ENCODE measurements at regions not wholly inside any gene's neighbourhood (a gene's known extent, or its start where the extent isn't known, plus 50 kb on each side); places are given as distances from the start of the nearest gene placed in this dataset.

DNA sequence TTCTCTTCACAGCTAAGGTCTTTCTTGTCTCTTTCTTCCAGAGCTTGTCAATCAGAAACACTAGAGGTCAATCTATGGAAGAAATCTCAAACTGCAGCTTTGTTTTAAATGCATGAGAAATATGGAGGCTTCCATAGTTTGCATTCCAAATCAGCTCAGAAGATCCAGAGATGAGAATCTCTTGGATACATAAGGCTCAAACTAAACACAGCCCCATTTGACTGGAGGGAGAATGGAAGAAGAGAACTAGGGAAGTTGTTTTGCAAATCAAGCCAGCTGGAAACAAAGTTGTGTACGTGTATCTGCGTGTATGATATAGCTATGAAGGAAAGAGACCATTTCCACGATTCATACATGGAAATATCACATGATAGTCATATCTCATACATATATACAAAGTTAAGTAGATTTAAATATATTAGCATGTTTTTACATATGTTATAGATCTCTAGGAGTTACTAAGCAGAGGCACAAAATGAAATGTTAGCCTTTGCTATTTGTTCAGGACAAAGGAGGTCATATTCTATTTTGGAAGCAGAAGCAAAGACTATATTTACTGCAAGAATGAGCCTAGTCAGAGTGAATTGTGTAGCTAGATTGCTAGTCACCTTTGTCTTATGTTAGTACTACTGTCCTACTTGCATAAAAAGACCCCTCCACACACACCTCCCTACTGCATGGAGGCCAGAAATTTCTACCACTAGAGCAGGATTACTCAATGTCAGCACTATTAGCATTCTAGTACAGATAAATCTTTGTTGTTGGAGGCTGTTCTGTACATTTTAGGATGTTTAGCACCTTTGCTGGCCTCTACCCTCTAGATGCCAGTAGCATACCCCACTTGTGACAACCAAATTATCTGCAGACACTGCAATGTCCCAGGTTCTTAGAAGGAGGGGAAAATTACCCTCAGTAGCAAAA lies 303.5 kb upstream of the CHAC2 start:
- in situ Hi-C loops (cut with HindIII; ENCODE audit: low pct_ligation_motif_present, low pct_unique_long_range_greater_than_20kb, low sequenced_read_pairs) = no loop called here
- no peak for DNase-seq

DNA sequence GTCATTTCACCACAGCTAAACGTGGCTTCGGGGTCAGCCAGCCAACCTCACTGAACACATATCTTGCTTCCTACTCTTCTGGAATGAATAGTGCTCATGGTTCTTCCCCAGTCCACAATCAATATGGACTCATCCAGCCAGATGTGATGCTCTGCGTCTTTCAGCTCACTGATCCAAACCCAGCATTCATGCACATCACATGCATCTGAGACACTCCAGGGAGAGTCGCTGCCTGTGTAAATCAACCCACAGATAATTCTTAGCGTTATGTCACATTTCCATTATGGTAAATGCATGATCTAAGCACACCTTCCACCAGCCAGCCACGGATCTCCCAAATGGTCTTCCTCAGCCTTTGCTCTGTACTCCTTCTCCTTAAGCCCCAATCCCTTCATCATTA lies 306.7 kb upstream of the CHAC2 start:
- no peak for DNase-seq
- in situ Hi-C loops (cut with HindIII; ENCODE audit: low pct_ligation_motif_present, low pct_unique_long_range_greater_than_20kb, low sequenced_read_pairs) = no loop called here

DNA sequence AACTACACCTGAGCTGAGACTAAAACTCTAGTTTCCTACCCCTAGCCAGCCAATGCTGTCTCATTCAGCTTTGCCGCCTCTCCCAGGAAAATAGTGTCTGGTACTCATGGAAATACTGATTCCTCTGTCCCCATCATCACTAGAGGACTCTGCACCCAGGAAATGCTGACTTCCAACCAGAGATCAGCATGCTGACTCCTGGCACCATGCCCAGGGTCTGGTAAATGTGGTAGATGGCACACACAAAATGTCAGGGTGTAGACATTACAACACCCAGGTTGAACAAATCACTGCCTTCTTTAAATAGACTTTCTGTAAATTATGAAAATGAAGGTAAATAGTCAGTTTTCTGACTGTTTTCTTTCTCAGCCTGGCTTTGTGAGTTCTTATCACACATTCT lies 307.3 kb upstream of the CHAC2 start:
- in situ Hi-C loops (cut with HindIII; ENCODE audit: low pct_ligation_motif_present, low pct_unique_long_range_greater_than_20kb, low sequenced_read_pairs) = no loop called here
- peak; percentile 56 for DNase-seq

DNA sequence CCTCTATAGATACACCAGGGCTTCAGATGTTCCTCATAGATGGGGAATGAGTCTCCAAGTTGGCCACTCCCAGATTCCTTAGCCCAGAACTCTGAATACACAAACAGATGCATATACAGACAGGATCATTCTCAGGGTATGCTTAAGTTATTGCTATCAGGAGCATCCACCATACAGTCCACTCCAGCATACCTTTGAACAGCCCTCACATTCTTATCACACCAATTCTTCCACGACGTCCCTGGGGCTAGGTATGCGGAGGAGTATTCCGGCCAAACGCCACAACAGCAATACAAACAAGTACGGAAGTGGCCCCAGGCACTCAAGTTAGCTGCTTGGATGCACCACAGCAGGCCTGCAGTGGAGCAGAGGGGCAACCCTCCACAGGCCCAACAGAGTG lies 312.5 kb upstream of the CHAC2 start:
- DNase-seq = no peak
- in situ Hi-C loops (cut with HindIII; ENCODE audit: low pct_ligation_motif_present, low pct_unique_long_range_greater_than_20kb, low sequenced_read_pairs) = no loop called here

DNA sequence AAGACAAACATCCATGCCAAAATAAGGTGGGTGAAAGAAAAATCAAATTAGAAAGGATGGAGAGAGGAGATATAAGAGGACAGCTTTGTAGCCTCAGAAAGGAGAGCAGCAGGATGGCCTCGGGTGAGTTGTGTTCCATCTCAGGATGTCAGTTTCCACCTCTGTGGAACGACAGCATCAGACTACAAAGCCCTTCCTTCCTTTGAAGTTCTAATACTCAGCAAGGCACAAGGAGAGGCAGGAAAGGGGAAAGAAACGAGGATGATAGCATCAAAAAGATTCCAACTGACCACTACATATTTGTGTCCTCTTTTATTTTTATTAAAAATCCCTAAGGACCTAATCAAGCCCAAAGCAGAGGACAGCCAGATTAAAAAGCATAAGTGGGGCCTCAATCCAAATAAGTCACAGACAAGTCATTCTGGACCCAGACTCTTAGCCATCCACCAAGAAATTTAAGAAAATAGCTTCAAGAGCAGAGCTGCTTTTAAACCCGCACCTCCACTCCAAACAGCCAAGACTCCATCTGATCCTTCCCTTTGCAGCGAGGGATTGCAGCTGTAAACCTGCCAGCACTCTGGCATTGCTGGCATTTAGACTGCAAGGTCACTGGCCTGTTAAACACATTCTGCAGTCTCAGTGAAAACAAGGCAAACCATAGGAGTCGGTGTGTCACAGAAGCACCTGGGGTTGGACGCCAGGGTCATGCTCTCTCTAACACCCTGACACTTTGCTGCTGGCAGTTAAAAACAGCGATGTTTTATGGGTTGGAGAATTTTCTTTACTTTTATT lies 314.5 kb upstream of the CHAC2 start:
- in situ Hi-C loops (cut with HindIII; ENCODE audit: low pct_ligation_motif_present, low pct_unique_long_range_greater_than_20kb, low sequenced_read_pairs) = no loop called here
- DNase-seq = no peak

DNA sequence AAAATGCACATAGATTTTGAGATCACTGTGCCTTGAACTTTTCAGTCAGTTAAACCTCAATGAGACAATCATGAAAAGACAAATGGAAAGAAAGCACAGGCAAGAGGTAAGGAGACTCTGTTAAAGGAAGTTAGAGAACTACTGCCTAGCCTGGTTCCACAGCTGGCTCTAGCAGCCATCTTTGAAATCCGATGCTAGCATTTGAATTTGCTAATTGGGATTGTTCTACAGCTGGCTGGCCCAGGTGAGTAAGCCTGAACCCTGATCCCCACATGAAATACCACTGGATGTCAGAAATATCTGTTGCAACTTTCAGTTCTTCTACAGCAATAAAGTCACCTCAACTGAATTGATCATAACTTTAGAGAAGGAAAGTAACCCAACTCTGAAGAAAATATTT lies 315.2 kb upstream of the CHAC2 start:
- DNase-seq = no peak
- in situ Hi-C loops (cut with HindIII; ENCODE audit: low pct_ligation_motif_present, low pct_unique_long_range_greater_than_20kb, low sequenced_read_pairs) = no loop called here

DNA sequence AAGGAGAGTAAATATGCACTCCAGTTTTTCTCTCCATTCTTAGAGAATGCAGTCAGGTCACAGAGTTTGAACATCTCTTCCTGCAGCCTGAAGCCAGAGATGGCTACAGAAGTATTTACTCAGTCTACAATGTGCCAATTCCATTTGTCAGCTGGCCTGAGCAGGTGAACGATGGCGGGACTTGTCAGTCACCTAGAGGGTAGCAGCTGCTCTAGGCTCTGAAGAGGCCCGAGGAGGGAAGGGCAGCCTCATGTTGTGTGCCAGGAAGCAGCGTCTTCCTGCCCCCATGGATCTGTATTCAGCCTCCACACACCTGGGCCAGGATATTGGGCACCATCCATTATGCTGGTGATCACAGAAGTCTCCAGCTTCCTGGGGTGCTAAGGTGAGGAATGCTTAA lies 316.7 kb upstream of the CHAC2 start:
- DNase-seq = no peak
- in situ Hi-C loops (cut with HindIII; ENCODE audit: low pct_ligation_motif_present, low pct_unique_long_range_greater_than_20kb, low sequenced_read_pairs) = no loop called here

DNA sequence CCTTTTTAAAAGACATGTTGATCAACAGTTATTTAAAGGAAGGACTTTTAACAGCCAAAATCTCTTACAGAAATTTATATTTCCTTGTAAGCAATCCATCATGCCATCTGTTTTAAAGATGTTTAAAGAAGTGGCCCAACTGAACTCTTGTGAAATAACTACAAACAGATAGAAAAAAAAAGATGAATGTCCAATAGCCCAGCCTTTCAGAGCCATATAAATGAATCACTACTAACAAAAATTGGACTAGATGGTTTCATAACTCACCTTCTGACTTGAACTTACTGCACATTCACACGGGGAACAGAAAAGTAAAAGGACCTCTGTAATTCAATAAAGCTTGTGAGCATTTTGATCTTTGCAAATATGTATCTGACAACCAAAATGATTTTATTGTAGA lies 319.0 kb upstream of the CHAC2 start:
- DNase-seq = no peak
- in situ Hi-C loops (cut with HindIII; ENCODE audit: low pct_ligation_motif_present, low pct_unique_long_range_greater_than_20kb, low sequenced_read_pairs) = no loop called here

DNA sequence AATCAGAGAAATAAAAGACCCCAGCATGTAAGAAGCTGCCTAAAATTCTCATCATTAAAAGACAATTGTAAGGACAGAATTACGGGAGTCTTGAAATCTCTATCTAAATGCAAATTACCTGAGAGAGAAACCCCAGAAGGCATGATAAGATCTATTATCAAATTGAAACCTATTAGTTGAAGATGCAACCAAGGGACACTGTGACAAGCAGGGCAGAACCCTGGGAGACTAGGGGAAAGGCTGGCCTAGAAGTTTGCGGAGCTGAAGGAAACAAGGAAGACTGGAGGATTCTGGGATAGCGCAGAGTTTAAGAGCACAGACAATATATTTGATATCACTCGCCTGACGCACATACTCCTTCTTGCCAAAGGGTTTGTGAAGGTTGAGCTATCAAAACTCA lies 319.5 kb upstream of the CHAC2 start:
- no peak for DNase-seq

DNA sequence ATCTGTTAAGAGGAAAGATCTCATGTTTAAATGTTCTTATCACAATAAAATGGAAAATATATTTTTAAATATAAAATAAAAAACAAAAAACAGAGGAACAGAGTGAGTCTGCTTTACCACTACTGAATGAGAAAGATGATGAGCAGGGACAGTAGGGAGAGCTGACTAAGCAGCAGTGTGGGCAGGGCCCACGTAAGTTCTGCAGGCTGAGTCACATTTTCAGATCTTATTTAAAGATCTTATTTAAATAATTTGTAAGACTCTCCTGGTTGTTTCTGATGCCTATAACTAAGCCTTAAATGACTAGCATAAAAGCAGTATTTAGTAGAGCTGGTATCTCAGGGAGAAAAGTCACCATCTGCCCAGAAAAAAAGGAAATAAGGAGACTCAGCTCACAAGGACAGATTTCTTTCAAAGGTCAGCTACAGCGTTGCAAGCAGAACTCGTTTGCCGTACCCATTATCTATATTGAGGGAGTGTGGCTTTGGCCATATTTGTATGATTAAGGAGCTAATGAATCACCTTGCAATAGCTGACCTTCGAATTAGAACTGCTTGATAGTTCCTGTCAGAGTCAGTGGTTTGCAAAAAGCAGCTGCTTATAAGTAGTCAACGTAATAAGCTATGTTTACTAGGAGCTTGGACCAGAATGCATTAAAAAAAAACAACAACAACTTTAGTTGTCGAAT lies 322.1 kb upstream of the CHAC2 start:
- DNase-seq = no peak
- in situ Hi-C loops (cut with HindIII; ENCODE audit: low pct_ligation_motif_present, low pct_unique_long_range_greater_than_20kb, low sequenced_read_pairs) = no loop called here

More for the DNA sequence above, 319.5 kb upstream of the CHAC2 start:
- in situ Hi-C loops (cut with HindIII; ENCODE audit: low pct_ligation_motif_present, low pct_unique_long_range_greater_than_20kb, low sequenced_read_pairs) = no loop called here

DNA sequence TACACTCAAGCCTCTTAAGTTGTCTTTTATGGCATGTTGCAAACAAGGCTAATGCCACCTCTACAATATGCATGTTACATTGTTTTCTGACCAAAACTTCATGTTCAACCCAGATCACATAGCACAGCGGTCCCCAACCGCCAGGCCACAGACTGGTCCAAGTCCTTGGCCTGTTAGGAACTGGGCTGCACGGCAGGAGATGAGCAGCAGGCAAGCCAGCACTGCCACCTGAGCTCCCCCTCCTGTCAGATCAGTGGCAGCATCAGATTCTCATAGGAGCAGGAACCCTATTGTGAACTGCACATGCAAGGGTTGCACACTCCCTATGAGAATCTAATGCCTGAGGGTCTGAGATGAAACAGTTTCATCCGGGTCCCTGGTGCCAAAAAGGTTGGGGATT lies 324.8 kb upstream of the CHAC2 start:
- DNase-seq = peak; percentile 12
- in situ Hi-C loops (cut with HindIII; ENCODE audit: low pct_ligation_motif_present, low pct_unique_long_range_greater_than_20kb, low sequenced_read_pairs) = no loop called here

DNA sequence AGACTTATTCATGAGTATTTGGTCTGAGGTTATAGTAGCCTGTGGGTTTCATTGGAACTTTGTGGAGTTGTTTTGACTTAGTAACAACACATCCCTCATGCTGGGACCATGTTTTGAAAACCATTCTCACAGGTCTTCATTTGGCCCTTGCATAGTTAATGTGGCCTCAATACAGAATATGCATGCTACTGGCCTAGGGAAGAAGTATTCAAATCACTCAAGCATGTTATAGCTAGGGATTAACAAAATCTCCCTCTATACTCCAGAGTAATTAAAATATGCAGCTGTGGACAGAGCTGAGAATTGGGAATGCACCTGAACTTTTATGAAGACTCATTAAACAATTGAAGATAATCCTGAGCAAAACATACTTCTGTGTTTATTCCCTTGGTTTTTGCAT lies 325.5 kb upstream of the CHAC2 start:
- no peak for DNase-seq
- in situ Hi-C loops (cut with HindIII; ENCODE audit: low pct_ligation_motif_present, low pct_unique_long_range_greater_than_20kb, low sequenced_read_pairs) = no loop called here

DNA sequence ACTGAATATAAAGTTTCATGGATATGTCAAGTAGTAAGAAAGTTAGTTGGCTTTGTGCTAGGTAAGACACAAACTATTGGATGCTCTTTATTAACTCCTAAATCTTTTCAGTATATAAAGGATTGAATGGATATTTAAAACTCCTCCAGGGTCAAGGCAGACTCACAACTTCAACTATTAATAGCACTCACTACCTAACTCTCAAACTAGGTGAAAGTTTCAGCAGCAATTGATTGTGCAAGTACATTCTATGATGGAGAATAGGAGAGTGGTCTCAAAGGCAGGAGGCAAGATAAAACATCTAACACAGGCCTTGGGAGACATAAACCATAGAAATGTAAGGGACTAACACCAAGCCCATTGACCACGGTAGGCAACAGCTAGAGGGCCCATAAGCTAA lies 328.9 kb upstream of the CHAC2 start:
- no peak for DNase-seq
- in situ Hi-C loops (cut with HindIII; ENCODE audit: low pct_ligation_motif_present, low pct_unique_long_range_greater_than_20kb, low sequenced_read_pairs) = no loop called here

DNA sequence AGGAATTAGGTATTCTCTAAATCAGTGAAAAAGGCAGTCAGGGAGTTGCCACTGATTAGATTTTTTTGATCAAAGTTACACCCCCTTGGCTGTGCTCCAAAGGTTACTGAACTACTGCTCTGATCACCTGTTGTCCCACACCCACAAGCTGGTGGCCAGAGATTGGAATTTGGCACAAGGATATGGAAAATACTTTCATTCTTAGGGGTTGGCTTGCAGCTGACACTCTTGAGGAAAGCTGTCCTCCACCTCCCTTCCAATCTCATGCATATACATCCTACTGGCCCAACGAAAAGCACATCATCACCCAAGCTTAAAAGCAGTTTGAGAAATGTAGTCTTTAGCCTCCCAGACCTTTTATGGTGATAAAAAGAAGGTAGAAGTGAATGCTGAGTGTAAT lies 329.5 kb upstream of the CHAC2 start:
- DNase-seq = no peak
- in situ Hi-C loops (cut with HindIII; ENCODE audit: low pct_ligation_motif_present, low pct_unique_long_range_greater_than_20kb, low sequenced_read_pairs) = no loop called here

DNA sequence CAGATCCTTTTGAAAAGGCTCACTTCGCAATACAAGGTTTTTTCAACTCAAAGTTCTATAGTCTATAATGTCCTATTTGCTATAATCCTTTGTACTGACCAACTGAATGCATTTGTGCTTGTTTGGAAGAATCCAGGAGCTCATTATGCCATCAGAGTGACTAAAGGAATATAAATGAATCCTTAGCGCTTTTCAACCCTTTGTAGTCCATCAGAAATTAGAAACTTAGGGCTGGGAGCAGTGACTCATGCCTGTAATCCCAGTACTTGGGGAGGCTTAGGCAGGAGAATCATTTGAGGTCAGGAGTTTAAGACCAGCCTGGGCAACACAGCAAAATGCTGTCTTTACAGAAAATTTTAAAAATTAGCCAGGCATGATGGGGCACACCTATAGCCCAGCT lies 330.2 kb upstream of the CHAC2 start:
- no peak for DNase-seq
- in situ Hi-C loops (cut with HindIII; ENCODE audit: low pct_ligation_motif_present, low pct_unique_long_range_greater_than_20kb, low sequenced_read_pairs) = no loop called here

DNA sequence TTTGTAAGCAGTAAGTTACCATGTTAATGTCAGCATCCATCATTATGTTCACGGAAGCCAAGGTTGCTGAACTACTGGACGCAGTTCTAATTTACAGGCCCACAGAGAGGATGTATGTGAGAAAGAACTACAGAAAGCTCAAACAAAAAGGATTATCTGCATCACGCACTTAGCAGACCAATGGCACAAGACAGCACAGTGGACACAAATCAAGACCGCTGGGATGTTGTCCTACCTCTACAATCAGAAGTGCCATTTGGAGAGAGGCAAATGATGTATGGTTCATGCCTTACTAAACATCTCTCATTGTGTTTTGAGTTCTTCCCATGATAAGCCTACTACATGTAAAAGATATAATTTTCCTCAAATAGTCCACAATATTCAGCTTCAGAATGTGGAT lies 330.7 kb upstream of the CHAC2 start:
- in situ Hi-C loops (cut with HindIII; ENCODE audit: low pct_ligation_motif_present, low pct_unique_long_range_greater_than_20kb, low sequenced_read_pairs) = no loop called here
- no peak for DNase-seq

DNA sequence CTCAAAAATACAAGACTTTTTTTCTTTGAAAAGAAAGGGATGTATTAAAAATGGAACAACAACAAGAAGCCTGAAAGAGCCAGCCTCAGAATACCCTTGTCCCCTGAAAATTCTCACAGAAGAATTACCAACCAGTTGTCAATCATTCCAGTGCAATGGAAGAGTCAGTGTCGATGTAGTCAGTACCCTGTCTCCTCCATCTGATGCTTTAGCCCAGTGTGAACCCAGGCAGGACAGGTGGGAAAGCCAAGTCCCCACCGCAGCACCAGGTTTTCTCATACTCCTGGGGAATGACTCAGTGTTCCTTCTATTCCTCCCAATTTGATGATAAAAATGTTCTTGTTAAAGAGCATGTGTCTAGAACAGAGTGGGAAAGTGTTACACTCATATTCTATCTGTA lies 332.0 kb upstream of the CHAC2 start:
- DNase-seq = no peak
- in situ Hi-C loops (cut with HindIII; ENCODE audit: low pct_ligation_motif_present, low pct_unique_long_range_greater_than_20kb, low sequenced_read_pairs) = no loop called here

DNA sequence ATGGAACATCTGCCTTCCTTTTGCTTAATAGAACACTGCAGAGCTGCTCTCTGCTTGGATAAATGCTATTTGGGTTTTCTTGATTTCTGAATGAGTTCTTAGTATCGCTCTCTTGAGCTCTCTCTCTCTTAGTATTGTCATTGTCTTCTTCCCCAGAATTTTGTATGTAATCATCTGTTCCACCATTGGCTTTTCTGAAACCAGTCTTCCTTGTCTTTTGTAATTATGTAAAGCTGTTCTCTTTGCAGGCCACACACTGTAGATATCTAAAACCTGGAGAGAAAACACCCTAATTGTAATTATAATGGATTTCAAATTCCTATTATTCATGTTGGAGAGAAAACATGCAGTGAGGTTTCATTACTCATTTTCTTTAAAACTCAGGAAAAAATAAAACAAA lies 333.1 kb upstream of the CHAC2 start:
- DNase-seq = no peak
- in situ Hi-C loops (cut with HindIII; ENCODE audit: low pct_ligation_motif_present, low pct_unique_long_range_greater_than_20kb, low sequenced_read_pairs) = no loop called here

DNA sequence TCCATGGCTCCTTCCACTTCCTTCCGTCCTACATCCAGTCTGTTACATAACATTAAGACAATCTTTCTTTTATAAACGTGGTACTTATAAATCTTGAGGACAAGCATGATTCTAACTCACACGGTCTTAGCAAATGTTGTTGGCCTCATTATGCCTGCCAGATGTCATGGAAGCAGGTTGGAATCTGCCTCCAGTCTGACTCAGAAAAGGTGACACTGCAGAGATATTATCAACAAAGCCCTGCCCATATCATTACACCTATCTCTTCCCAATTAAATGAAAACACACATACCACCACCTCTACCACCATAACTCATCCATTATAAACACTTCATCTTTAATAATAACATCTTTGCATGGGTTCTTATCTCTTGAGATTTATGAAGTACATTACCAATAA lies 334.7 kb upstream of the CHAC2 start:
- no peak for DNase-seq
- in situ Hi-C loops (cut with HindIII; ENCODE audit: low pct_ligation_motif_present, low pct_unique_long_range_greater_than_20kb, low sequenced_read_pairs) = no loop called here
